Naive thymus-derived CD4-positive, alpha-beta T cell (primary cell): ENCODE measurements at regions not wholly inside any gene's neighbourhood (a gene's known extent, or its start where the extent isn't known, plus 50 kb on each side); places are given as distances from the start of the nearest gene placed in this dataset.

Experiments
- ATAC-seq: fragments of 150-1000 bp; cut with Tn5 transposase; 2 replicates; pipeline ENCODE4 v1.10.0; 2021; ENCODE audit warnings: mild to moderate bottlenecking, moderate library complexity
- CTCF ChIA-PET: fragments of 350-600 bp; sonication (Branson Sonifier 250); formaldehyde crosslinking; loops from one replicate; lab custom pipeline; 2021; ENCODE audit warnings: antibody characterized with exemption; lab: Charles Lee
- POLR2A ChIA-PET: fragments of 350-600 bp; sonication (Branson Sonifier 250); formaldehyde crosslinking; loops from one replicate; lab custom pipeline; 2021; ENCODE audit warnings: antibody characterized with exemption, inconsistent platforms; lab: Charles Lee
- DNase-seq, 9 donors: peaks; one replicate each; pipeline versions ENCODE4 v3.0.0 to v3.0.0-alpha.2; 2020 to 2022; ENCODE audit warnings: mixed read lengths in 1 of 9
- H3K27ac ChIP-seq: one replicate; pipeline ENCODE4 v1.7.0; 2013; ENCODE audit warnings: mild to moderate bottlenecking, low read depth, low read length, moderate library complexity
- H3K27me3 ChIP-seq, 2 donors: one replicate each; pipeline ENCODE4 v1.7.0; 2013; ENCODE audit warnings: low read length in 2 of 2, mild to moderate bottlenecking in 2 of 2, moderate library complexity in 2 of 2; ENCODE audit not compliant: control insufficient read depth in 2 of 2, insufficient read depth in 2 of 2
- H3K36me3 ChIP-seq, 3 experiments: 1 replicate in 2 of 3; 2 replicates in 1 of 3; pipeline ENCODE4 v1.7.0; 2013; ENCODE audit warnings: low read length in 3 of 3, mild to moderate bottlenecking in 3 of 3, moderate library complexity in 1 of 3; ENCODE audit not compliant: insufficient read depth in 3 of 3, control insufficient read depth in 2 of 3
- H3K4me1 ChIP-seq, 2 donors: one replicate each; pipeline ENCODE4 v1.7.0; 2013; ENCODE audit warnings: low read length in 2 of 2, mild to moderate bottlenecking in 2 of 2, moderate library complexity in 1 of 2; ENCODE audit not compliant: control insufficient read depth in 2 of 2, insufficient read depth in 2 of 2
- H3K4me3 ChIP-seq: 2 replicates; pipeline ENCODE4 v1.7.0; 2013; ENCODE audit warnings: mild to moderate bottlenecking, low read length
- H3K9me3 ChIP-seq, 3 experiments: 1 replicate in 2 of 3; 2 replicates in 1 of 3; pipeline ENCODE4 v1.7.0; 2013; ENCODE audit warnings: low read length in 3 of 3; ENCODE audit not compliant: control insufficient read depth in 2 of 3
- H3K27ac Mint-ChIP-seq, 9 donors: one replicate each; pipeline ENCODE4 v1.8.0; 2020 to 2022; ENCODE audit warnings: mixed read lengths in 9 of 9, mild to moderate bottlenecking in 8 of 9, moderate library complexity in 5 of 9, inconsistent platforms in 2 of 9
- H3K27me3 Mint-ChIP-seq, 5 donors: one replicate each; pipeline ENCODE4 v1.8.0; 2021 to 2022; ENCODE audit warnings: mixed read lengths in 5 of 5, mild to moderate bottlenecking in 1 of 5
- H3K36me3 Mint-ChIP-seq, 5 donors: one replicate each; pipeline ENCODE4 v1.8.0; 2020 to 2022; ENCODE audit warnings: mixed read lengths in 5 of 5, mild to moderate bottlenecking in 3 of 5, inconsistent platforms in 1 of 5
- H3K4me1 Mint-ChIP-seq, 7 donors: one replicate each; pipeline ENCODE4 v1.8.0; 2020 to 2022; ENCODE audit warnings: mixed read lengths in 7 of 7, mild to moderate bottlenecking in 3 of 7, inconsistent platforms in 1 of 7
- H3K4me3 Mint-ChIP-seq, 10 donors: one replicate each; pipeline ENCODE4 v1.8.0; 2020 to 2022; ENCODE audit warnings: mild to moderate bottlenecking in 10 of 10, mixed read lengths in 10 of 10, moderate library complexity in 6 of 10, inconsistent platforms in 2 of 10
- H3K9me3 Mint-ChIP-seq, 11 donors: one replicate each; pipeline ENCODE4 v1.8.0; 2020 to 2022; ENCODE audit warnings: mixed read lengths in 11 of 11, mild to moderate bottlenecking in 4 of 11, inconsistent platforms in 1 of 11, moderate library complexity in 1 of 11
- intact Hi-C, 2 donors: fragments of 100-400 bp; cut with micrococcal nuclease; formaldehyde crosslinking; loops; one replicate each; pipeline ENCODE4 v1.15.1; 2023

GRCh38 chr4:141349236-141349635 lies 128.5 kb downstream of the ZNF330 start:
- intact Hi-C loops = no loop called here
- no peaks in the 10 kb centered on the region for H3K4me1 ChIP-seq
- H3K9me3 ChIP-seq = no peaks in the 10 kb centered on the region
- no peak overlapping the region for H3K4me3 Mint-ChIP-seq
- no peaks in the 10 kb centered on the region for H3K9me3 Mint-ChIP-seq
- no peak overlapping the region for H3K27ac Mint-ChIP-seq
- H3K27ac ChIP-seq = no peak overlapping the region
- CTCF ChIA-PET = no interaction called here
- DNase-seq (no peak), ATAC-seq (no peak)
- H3K27me3 Mint-ChIP-seq = peaks cover 0 to 18% (median 4%) of the 10 kb centered on the region in 5 donors
- no peaks in the 10 kb centered on the region for H3K36me3 ChIP-seq
- POLR2A ChIA-PET = no interaction called here
- H3K4me3 ChIP-seq = no peak overlapping the region
- peaks cover 0 to 4% (median 0%) of the 10 kb centered on the region in 7 donors for H3K4me1 Mint-ChIP-seq
- H3K36me3 Mint-ChIP-seq = no peaks in the 10 kb centered on the region
- no peaks in the 10 kb centered on the region for H3K27me3 ChIP-seq

- H3K9me3 ChIP-seq = no peaks in the 10 kb centered on the region
- peaks cover 0 to 18% (median 4%) of the 10 kb centered on the region in 5 donors for H3K27me3 Mint-ChIP-seq
- no peaks in the 10 kb centered on the region for H3K4me1 ChIP-seq
- H3K36me3 ChIP-seq = no peaks in the 10 kb centered on the region
- H3K27me3 ChIP-seq = no peaks in the 10 kb centered on the region
- DNase-seq = no peak
- no peak overlapping the region for H3K27ac ChIP-seq
- intact Hi-C loops = no loop called here
- ChIA-PET CTCF (no interaction called here), POLR2A (no interaction called here)
- no peak for ATAC-seq
- H3K4me1 Mint-ChIP-seq = peaks cover 0 to 4% (median 0%) of the 10 kb centered on the region in 7 donors
- H3K36me3 Mint-ChIP-seq = no peaks in the 10 kb centered on the region
- H3K4me3 Mint-ChIP-seq = no peak overlapping the region
- no peaks in the 10 kb centered on the region for H3K9me3 Mint-ChIP-seq
- no peak overlapping the region for H3K27ac Mint-ChIP-seq
- H3K4me3 ChIP-seq = no peak overlapping the region
Measured at GRCh38 chr4:141350122-141350905, 129.6 kb downstream of the ZNF330 start.

- no peaks in the 10 kb centered on the region for H3K36me3 Mint-ChIP-seq
- Histone ChIP-seq H3K4me1 (no peaks in the 10 kb centered on the region), H3K4me3 (no peak overlapping the region), H3K36me3 (no peaks in the 10 kb centered on the region), H3K9me3 (no peaks in the 10 kb centered on the region), H3K27me3 (no peaks in the 10 kb centered on the region), H3K27ac (no peak overlapping the region)
- ChIA-PET CTCF (no interaction called here), POLR2A (no interaction called here)
- no peak for DNase-seq
- H3K4me1 Mint-ChIP-seq = peaks cover 0 to 2% (median 0%) of the 10 kb centered on the region in 7 donors
- H3K27me3 Mint-ChIP-seq = peaks cover 0 to 11% (median 0%) of the 10 kb centered on the region in 5 donors
- ATAC-seq = no peak
- no peaks in the 10 kb centered on the region for H3K9me3 Mint-ChIP-seq
- H3K27ac Mint-ChIP-seq = no peak overlapping the region
- H3K4me3 Mint-ChIP-seq = no peak overlapping the region
- intact Hi-C loops = no loop called here
Measured at GRCh38 chr4:141352331-141352730, 131.6 kb downstream of the ZNF330 start.

- H3K27ac Mint-ChIP-seq = no peak overlapping the region
- H3K4me1 Mint-ChIP-seq = peaks cover 0 to 2% (median 0%) of the 10 kb centered on the region in 7 donors
- peaks cover 0 to 9% (median 0%) of the 10 kb centered on the region in 5 donors for H3K27me3 Mint-ChIP-seq
- CTCF ChIA-PET = interaction anchor here (0.6 kb wide), 1 partner anchor 39 kb away, joined by 3 read pairs; no protein-coding TSS in a partner anchor
- Histone ChIP-seq H3K4me1 (no peaks in the 10 kb centered on the region), H3K9me3 (no peaks in the 10 kb centered on the region), H3K4me3 (no peak overlapping the region), H3K27ac (no peak overlapping the region), H3K36me3 (no peaks in the 10 kb centered on the region), H3K27me3 (no peaks in the 10 kb centered on the region)
- POLR2A ChIA-PET = no interaction called here
- ATAC-seq = peak; percentile 65
- no peaks in the 10 kb centered on the region for H3K9me3 Mint-ChIP-seq
- no peak for DNase-seq
- H3K4me3 Mint-ChIP-seq = no peak overlapping the region
- intact Hi-C loops = no loop called here
- H3K36me3 Mint-ChIP-seq = no peaks in the 10 kb centered on the region
Measured at GRCh38 chr4:141352909-141353525, 132.3 kb downstream of the ZNF330 start.

GRCh38 chr4:141356321-141356962 lies 135.7 kb downstream of the ZNF330 start:
- H3K4me1 Mint-ChIP-seq = peaks cover 0 to 2% (median 0%) of the 10 kb centered on the region in 7 donors
- Histone ChIP-seq H3K9me3 (no peaks in the 10 kb centered on the region), H3K27ac (no peak overlapping the region), H3K4me1 (no peaks in the 10 kb centered on the region), H3K4me3 (no peak overlapping the region), H3K27me3 (no peaks in the 10 kb centered on the region), H3K36me3 (no peaks in the 10 kb centered on the region)
- H3K27ac Mint-ChIP-seq = no peak overlapping the region
- POLR2A ChIA-PET = no interaction called here
- H3K27me3 Mint-ChIP-seq = peaks cover 0 to 6% (median 0%) of the 10 kb centered on the region in 5 donors
- H3K4me3 Mint-ChIP-seq = no peak overlapping the region
- intact Hi-C loops = no loop called here
- CTCF ChIA-PET = no interaction called here
- H3K36me3 Mint-ChIP-seq = no peaks in the 10 kb centered on the region
- peaks cover 0 to 9% (median 0%) of the 10 kb centered on the region in 11 donors for H3K9me3 Mint-ChIP-seq
- ATAC-seq (no peak), DNase-seq (no peak)

- Mint-ChIP-seq H3K4me1 (peaks cover 0 to 2% (median 0%) of the 10 kb centered on the region in 7 donors), H3K36me3 (no peaks in the 10 kb centered on the region), H3K4me3 (no peak overlapping the region)
Measured at GRCh38 chr4:141356963-141357335, 136.3 kb downstream of the ZNF330 start.

More at GRCh38 chr4:141356963-141357335, 136.3 kb downstream of the ZNF330 start:
- H3K9me3 Mint-ChIP-seq = peaks cover 0 to 12% (median 0%) of the 10 kb centered on the region in 11 donors
- ATAC-seq (no peak), DNase-seq (no peak)
- no peak overlapping the region for H3K27ac Mint-ChIP-seq
- H3K4me1 ChIP-seq = no peaks in the 10 kb centered on the region
- H3K27ac ChIP-seq = no peak overlapping the region
- no peaks in the 10 kb centered on the region for H3K36me3 ChIP-seq
- H3K27me3 ChIP-seq = no peaks in the 10 kb centered on the region
- ChIA-PET POLR2A (no interaction called here), CTCF (no interaction called here)
- H3K27me3 Mint-ChIP-seq = peaks cover 0 to 6% (median 0%) of the 10 kb centered on the region in 5 donors
- no peak overlapping the region for H3K4me3 ChIP-seq
- intact Hi-C loops = no loop called here
- H3K9me3 ChIP-seq = no peaks in the 10 kb centered on the region
